CD14-positive monocyte (primary cell): ENCODE measurements at regions not wholly inside any gene's neighbourhood (a gene's known extent, or its start where the extent isn't known, plus 50 kb on each side); places are given as distances from the start of the nearest gene placed in this dataset.

ENCODE experiments used
- DNase-seq, 3 donors: peaks; one replicate each; pipeline ENCODE4 v3.0.0-alpha.2; 2011 to 2022
- H2AFZ ChIP-seq: 2 replicates; pipeline ENCODE4 v1.6.0; 2012; ENCODE audit warnings: mild to moderate bottlenecking, low read depth, low read length, inconsistent platforms; ENCODE audit not compliant: insufficient read depth, poor library complexity, severe bottlenecking
- H3K27ac ChIP-seq, 2 donors: 1 replicate in 1 of 2; 2 replicates in 1 of 2; pipeline ENCODE4 v1.5.1; 2012 to 2013; ENCODE audit warnings: low read length in 2 of 2, control low read depth in 1 of 2, inconsistent platforms in 1 of 2, low read depth in 1 of 2, mild to moderate bottlenecking in 1 of 2
- H3K27me3 ChIP-seq, 2 donors: one replicate each; pipeline versions ENCODE4 v1.6.0 to v1.6.1; 2011 to 2013; ENCODE audit warnings: low read length in 2 of 2; ENCODE audit not compliant: control insufficient read depth in 2 of 2, insufficient read depth in 2 of 2
- H3K36me3 ChIP-seq, 2 donors: replicated peaks in 1 of 2; 1 replicate in 1 of 2; 2 replicates in 1 of 2; pipeline versions ENCODE4 v1.5.1 to v1.6.1; 2012 to 2013; ENCODE audit warnings: low read length in 2 of 2, control low read depth in 1 of 2, inconsistent platforms in 1 of 2, mild to moderate bottlenecking in 1 of 2; ENCODE audit not compliant: insufficient read depth in 2 of 2, control insufficient read depth in 1 of 2
- H3K4me1 ChIP-seq, 2 donors: 1 replicate in 1 of 2; 2 replicates in 1 of 2; pipeline versions ENCODE4 v1.5.1 to v1.6.1; 2012 to 2013; ENCODE audit warnings: low read length in 2 of 2, control low read depth in 1 of 2, inconsistent platforms in 1 of 2, mild to moderate bottlenecking in 1 of 2, moderate library complexity in 1 of 2; ENCODE audit not compliant: insufficient read depth in 2 of 2, control insufficient read depth in 1 of 2
- H3K4me2 ChIP-seq: replicated peaks from 2 replicates; pipeline ENCODE3; 2012; ENCODE audit warnings: low read length, moderate library complexity, mild to moderate bottlenecking; ENCODE audit not compliant: poor library complexity, severe bottlenecking; ENCODE audit errors: extremely low read depth
- H3K4me3 ChIP-seq, 3 experiments: fragments of 200-600 bp in 1 of 3; sonication (generic) in 1 of 3; replicated peaks in 1 of 3; 1 replicate in 2 of 3; 2 replicates in 1 of 3; pipeline ENCODE4 v1.5.1; 2011 to 2013; ENCODE audit warnings: low read length in 3 of 3, mild to moderate bottlenecking in 3 of 3, control low read depth in 2 of 3, low read depth in 2 of 3, inconsistent platforms in 1 of 3, moderate library complexity in 1 of 3
- H3K79me2 ChIP-seq: 2 replicates; pipeline ENCODE4 v1.6.0; 2012; ENCODE audit warnings: mild to moderate bottlenecking, control low read depth, inconsistent platforms, low read length, moderate library complexity; ENCODE audit not compliant: insufficient read depth
- H3K9ac ChIP-seq: 2 replicates; pipeline ENCODE4 v1.6.0; 2017; ENCODE audit warnings: low read length, mild to moderate bottlenecking; ENCODE audit not compliant: insufficient read depth, poor library complexity, severe bottlenecking
- H3K9me3 ChIP-seq, 2 donors: replicated peaks in 1 of 2; 1 replicate in 1 of 2; 2 replicates in 1 of 2; pipeline versions ENCODE4 v1.5.1 to v1.6.1; 2012 to 2013; ENCODE audit warnings: low read length in 2 of 2, control low read depth in 1 of 2; ENCODE audit not compliant: control insufficient read depth in 1 of 2, insufficient read depth in 1 of 2
- H4K20me1 ChIP-seq: 2 replicates; pipeline ENCODE4 v1.6.0; 2012; ENCODE audit warnings: mild to moderate bottlenecking, low read length, control low read depth, moderate library complexity; ENCODE audit not compliant: insufficient read depth
- H3K27ac Mint-ChIP-seq, 7 donors: one replicate each; pipeline ENCODE4 v1.8.0; 2020; ENCODE audit warnings: mild to moderate bottlenecking in 7 of 7, mixed read lengths in 7 of 7, moderate library complexity in 6 of 7, inconsistent platforms in 2 of 7
- H3K27me3 Mint-ChIP-seq, 3 donors: one replicate each; pipeline ENCODE4 v1.8.0; 2021 to 2022; ENCODE audit warnings: low read depth in 3 of 3, mild to moderate bottlenecking in 3 of 3, mixed read lengths in 3 of 3, moderate library complexity in 3 of 3, inconsistent platforms in 1 of 3
- H3K36me3 Mint-ChIP-seq, 2 donors: one replicate each; pipeline ENCODE4 v1.8.0; 2020; ENCODE audit warnings: mixed read lengths in 2 of 2, inconsistent platforms in 1 of 2, mild to moderate bottlenecking in 1 of 2
- H3K4me1 Mint-ChIP-seq: one replicate; pipeline ENCODE4 v1.8.0; 2020; ENCODE audit warnings: mild to moderate bottlenecking, mixed read lengths
- H3K4me3 Mint-ChIP-seq, 2 donors: one replicate each; pipeline ENCODE4 v1.8.0; 2020; ENCODE audit warnings: mild to moderate bottlenecking in 2 of 2, mixed read lengths in 2 of 2, moderate library complexity in 1 of 2
- H3K9me3 Mint-ChIP-seq, 7 donors: one replicate each; pipeline ENCODE4 v1.8.0; 2020 to 2022; ENCODE audit warnings: mixed read lengths in 7 of 7, mild to moderate bottlenecking in 6 of 7, moderate library complexity in 6 of 7, inconsistent platforms in 2 of 7
- WGBS: methylation state at CpG from one replicate; pipeline ENCODE4 v1.1.5; 2013; ENCODE audit warnings: missing lambda C conversion rate; ENCODE audit not compliant: insufficient coverage; 5-methylcytosine and 5-hydroxymethylcytosine counted together
- intact Hi-C, 2 donors: fragments of 100-400 bp; cut with micrococcal nuclease; formaldehyde crosslinking; loops; one replicate each; pipeline versions ENCODE4 v1.15.0 to v1.15.1; 2023
- TF ChIP-seq, protein P1 (sequence below): fragments of 200-600 bp; IDR thresholded peaks from one replicate; pipeline ENCODE4 v1.8.0; 2022; ENCODE audit warnings: antibody characterized with exemption, mild to moderate bottlenecking

- Histone ChIP-seq H2AFZ (no peak overlapping the region), H3K4me1 (no peaks in the 10 kb centered on the region), H3K9me3 (peaks cover 0 to 4% of the 10 kb centered on the region in 2 donors), H3K4me2 (no peak overlapping the region), H4K20me1 (no peaks in the 10 kb centered on the region), H3K27me3 (no peaks in the 10 kb centered on the region), H3K9ac (no peak overlapping the region), H3K79me2 (no peaks in the 10 kb centered on the region), H3K4me3 (no peak overlapping the region), H3K27ac (no peak overlapping the region), H3K36me3 (no peaks in the 10 kb centered on the region)
- H3K27me3 Mint-ChIP-seq, result peaks cover 2 to 4% (median 2%) of the 10 kb centered on the region in 3 donors
- DNase-seq, result no peak
- H3K4me3 Mint-ChIP-seq, result no peak overlapping the region
- H3K36me3 Mint-ChIP-seq, result no peaks in the 10 kb centered on the region
- no peaks in the 10 kb centered on the region for H3K4me1 Mint-ChIP-seq
- WGBS, result 93% methylated on average over 16 of the region's 16 CpGs
- H3K9me3 Mint-ChIP-seq, result peaks cover 0 to 11% (median 3%) of the 10 kb centered on the region in 7 donors
- H3K27ac Mint-ChIP-seq, result peak overlapping the region in 2 of 7 donors; percentile 11 to 42
- TF ChIP-seq, protein P1, sequence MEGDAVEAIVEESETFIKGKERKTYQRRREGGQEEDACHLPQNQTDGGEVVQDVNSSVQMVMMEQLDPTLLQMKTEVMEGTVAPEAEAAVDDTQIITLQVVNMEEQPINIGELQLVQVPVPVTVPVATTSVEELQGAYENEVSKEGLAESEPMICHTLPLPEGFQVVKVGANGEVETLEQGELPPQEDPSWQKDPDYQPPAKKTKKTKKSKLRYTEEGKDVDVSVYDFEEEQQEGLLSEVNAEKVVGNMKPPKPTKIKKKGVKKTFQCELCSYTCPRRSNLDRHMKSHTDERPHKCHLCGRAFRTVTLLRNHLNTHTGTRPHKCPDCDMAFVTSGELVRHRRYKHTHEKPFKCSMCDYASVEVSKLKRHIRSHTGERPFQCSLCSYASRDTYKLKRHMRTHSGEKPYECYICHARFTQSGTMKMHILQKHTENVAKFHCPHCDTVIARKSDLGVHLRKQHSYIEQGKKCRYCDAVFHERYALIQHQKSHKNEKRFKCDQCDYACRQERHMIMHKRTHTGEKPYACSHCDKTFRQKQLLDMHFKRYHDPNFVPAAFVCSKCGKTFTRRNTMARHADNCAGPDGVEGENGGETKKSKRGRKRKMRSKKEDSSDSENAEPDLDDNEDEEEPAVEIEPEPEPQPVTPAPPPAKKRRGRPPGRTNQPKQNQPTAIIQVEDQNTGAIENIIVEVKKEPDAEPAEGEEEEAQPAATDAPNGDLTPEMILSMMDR, result no peak
- intact Hi-C loops, result no loop called here
Measured at GRCh38 chr19:31991984-31992655, 353.3 kb upstream of the ZNF507 start.

GRCh38 chr19:31992750-31993149 is 352.7 kb upstream of the ZNF507 start:
- Histone ChIP-seq H3K27ac (no peak overlapping the region), H4K20me1 (no peaks in the 10 kb centered on the region), H3K4me2 (no peak overlapping the region), H3K9me3 (no peaks in the 10 kb centered on the region), H3K79me2 (no peaks in the 10 kb centered on the region), H3K4me3 (no peak overlapping the region), H3K36me3 (no peaks in the 10 kb centered on the region), H3K27me3 (no peaks in the 10 kb centered on the region), H2AFZ (no peak overlapping the region), H3K4me1 (no peaks in the 10 kb centered on the region), H3K9ac (no peak overlapping the region)
- Mint-ChIP-seq H3K27me3 (peaks cover 0 to 4% (median 2%) of the 10 kb centered on the region in 3 donors), H3K36me3 (no peaks in the 10 kb centered on the region), H3K4me1 (no peaks in the 10 kb centered on the region), H3K9me3 (peaks cover 0 to 11% (median 3%) of the 10 kb centered on the region in 7 donors), H3K4me3 (no peak overlapping the region), H3K27ac (no peak overlapping the region)
- no peak for DNase-seq
- TF ChIP-seq, protein P1, result no peak
- 83% methylated on average over 2 of the region's 3 CpGs for WGBS
- intact Hi-C loops, result no loop called here
